PC-3 (cell line): ENCODE measurements at regions not wholly inside any gene's neighbourhood (a gene's known extent, or its start where the extent isn't known, plus 50 kb on each side); places are given as distances from the start of the nearest gene placed in this dataset.

Experiments used
- ATAC-seq: fragments of 200-7000 bp; cut with Tn5 transposase; 2 replicates; pipeline ENCODE4 v1.9.1; 2020; ENCODE audit warnings: mild to moderate bottlenecking, moderate library complexity
- BruUV-seq: library from RNA; stranded (reverse); fragments of 400-500 nt; replicated peaks from 2 replicates; lab custom pipeline; 2021; lab: Mats Ljungman, UMichigan
- CTCF ChIA-PET: fragments of 300-600 bp; sonication (Branson Sonifier 250); formaldehyde crosslinking; loops from one replicate; lab custom pipeline; 2022; ENCODE audit warnings: antibody characterized with exemption; lab: Charles Lee
- POLR2A ChIA-PET: fragments of 300-600 bp; sonication (Branson Sonifier 250); formaldehyde crosslinking; loops from one replicate; lab custom pipeline; 2022; ENCODE audit warnings: antibody characterized with exemption; ENCODE audit not compliant: unreplicated experiment; lab: Charles Lee
- DNase-seq: peaks from one replicate; pipeline ENCODE4 v3.0.0-alpha.2; 2015
- H2AFZ ChIP-seq: fragments of 300-600 bp; sonication (generic); 2 replicates; pipeline ENCODE4 v1.6.0; 2016; ENCODE audit warnings: antibody characterized with exemption, low read length
- H3F3A ChIP-seq: fragments of 300-600 bp; sonication (generic); one replicate; pipeline ENCODE4 v1.6.0; 2017; ENCODE audit warnings: antibody characterized with exemption, low read length, control low read depth, mild to moderate bottlenecking; ENCODE audit not compliant: unreplicated experiment
- H3K27ac ChIP-seq: fragments of 300-600 bp; sonication (generic); 2 replicates; pipeline ENCODE4 v1.5.1; 2016; ENCODE audit warnings: mild to moderate bottlenecking, low read length
- H3K27me3 ChIP-seq: fragments of 300-600 bp; sonication (generic); 2 replicates; pipeline ENCODE4 v1.6.1; 2016; ENCODE audit warnings: low read length, mixed read lengths
- H3K36me3 ChIP-seq: fragments of 300-600 bp; sonication (generic); 2 replicates; pipeline ENCODE4 v1.6.1; 2016; ENCODE audit warnings: low read depth, mixed run types, low read length, mixed read lengths
- H3K4me1 ChIP-seq: fragments of 300-600 bp; sonication (generic); 2 replicates; pipeline ENCODE4 v1.5.1; 2016; ENCODE audit warnings: low read length; ENCODE audit not compliant: insufficient read depth
- H3K4me2 ChIP-seq: fragments of 300-600 bp; sonication (generic); 2 replicates; pipeline ENCODE4 v1.6.0; 2016; ENCODE audit warnings: low read length
- H3K4me3 ChIP-seq: fragments of 300-600 bp; sonication (generic); 2 replicates; pipeline ENCODE4 v1.5.1; 2016; ENCODE audit warnings: mild to moderate bottlenecking, low read length, mixed read lengths
- H3K79me2 ChIP-seq: fragments of 300-600 bp; sonication (generic); 2 replicates; pipeline ENCODE4 v1.6.1; 2017; ENCODE audit warnings: low read length, mixed read lengths
- H3K9ac ChIP-seq: fragments of 300-600 bp; sonication (generic); 2 replicates; pipeline ENCODE4 v1.6.0; 2016; ENCODE audit warnings: mild to moderate bottlenecking, low read length
- H3K9me2 ChIP-seq: fragments of 300-600 bp; sonication (generic); replicated peaks from 2 replicates; pipeline ENCODE4 v1.6.1; 2016; ENCODE audit warnings: mixed run types, low read length, mixed read lengths
- H3K9me3 ChIP-seq: fragments of 300-600 bp; sonication (generic); 2 replicates; pipeline ENCODE4 v1.6.1; 2016; ENCODE audit warnings: low read length, mixed read lengths
- H4K20me1 ChIP-seq: fragments of 300-600 bp; sonication (generic); 2 replicates; pipeline ENCODE4 v1.6.1; 2016; ENCODE audit warnings: low read length, mixed read lengths
- EZH2 ChIP-seq: fragments of 300-600 bp; sonication (generic); IDR thresholded peaks from one replicate; pipeline ENCODE4 v1.6.1; 2017; ENCODE audit warnings: antibody characterized with exemption, mild to moderate bottlenecking, low read length; ENCODE audit not compliant: unreplicated experiment
- EZH2phosphoT487 ChIP-seq: fragments of 300-600 bp; sonication (generic); IDR thresholded peaks from 2 replicates; pipeline ENCODE4 v1.6.1; 2018; ENCODE audit warnings: mild to moderate bottlenecking, antibody characterized with exemption, low read length, borderline replicate concordance
- intact Hi-C: fragments of 100-400 bp; cut with micrococcal nuclease; formaldehyde crosslinking; loops from 2 replicates; pipeline ENCODE4 v1.9.0; 2023
- TF ChIP-seq, protein P1 (sequence below): fragments of 300-600 bp; sonication (generic); conservative IDR thresholded peaks from 2 replicates; pipeline ENCODE4 v1.5.1; 2017; ENCODE audit warnings: antibody characterized with exemption, low read depth, mild to moderate bottlenecking, low read length

GRCh38 chr2:53265544-53266299, 501.9 kb upstream of the CHAC2 start:
- POLR2A ChIA-PET, result no interaction called here
- CTCF ChIA-PET, result no interaction called here
- no peaks in the 10 kb centered on the region for H3F3A ChIP-seq
- no peaks in the 10 kb centered on the region for H3K9me3 ChIP-seq
- no peak for DNase-seq
- H3K4me1 ChIP-seq, result 0 out of 2 replicates have a peak, but pooled peaks cover 6% of the 10 kb centered on the region
- H3K4me3 ChIP-seq, result no peak overlapping the region
- ATAC-seq, result no peak
- TF ChIP-seq EZH2, result no peak
- TF ChIP-seq, protein P1, sequence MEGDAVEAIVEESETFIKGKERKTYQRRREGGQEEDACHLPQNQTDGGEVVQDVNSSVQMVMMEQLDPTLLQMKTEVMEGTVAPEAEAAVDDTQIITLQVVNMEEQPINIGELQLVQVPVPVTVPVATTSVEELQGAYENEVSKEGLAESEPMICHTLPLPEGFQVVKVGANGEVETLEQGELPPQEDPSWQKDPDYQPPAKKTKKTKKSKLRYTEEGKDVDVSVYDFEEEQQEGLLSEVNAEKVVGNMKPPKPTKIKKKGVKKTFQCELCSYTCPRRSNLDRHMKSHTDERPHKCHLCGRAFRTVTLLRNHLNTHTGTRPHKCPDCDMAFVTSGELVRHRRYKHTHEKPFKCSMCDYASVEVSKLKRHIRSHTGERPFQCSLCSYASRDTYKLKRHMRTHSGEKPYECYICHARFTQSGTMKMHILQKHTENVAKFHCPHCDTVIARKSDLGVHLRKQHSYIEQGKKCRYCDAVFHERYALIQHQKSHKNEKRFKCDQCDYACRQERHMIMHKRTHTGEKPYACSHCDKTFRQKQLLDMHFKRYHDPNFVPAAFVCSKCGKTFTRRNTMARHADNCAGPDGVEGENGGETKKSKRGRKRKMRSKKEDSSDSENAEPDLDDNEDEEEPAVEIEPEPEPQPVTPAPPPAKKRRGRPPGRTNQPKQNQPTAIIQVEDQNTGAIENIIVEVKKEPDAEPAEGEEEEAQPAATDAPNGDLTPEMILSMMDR, result no peak
- TF ChIP-seq EZH2phosphoT487, result no peak
- no peak overlapping the region for H3K27ac ChIP-seq
- intact Hi-C loops, result no loop called here
- H3K79me2 ChIP-seq, result no peaks in the 10 kb centered on the region
- BruUV-seq, result no TSS peak
- no peak overlapping the region for H3K9ac ChIP-seq
- no peaks in the 10 kb centered on the region for H3K27me3 ChIP-seq
- H3K9me2 ChIP-seq, result no peaks in the 10 kb centered on the region
- no peak overlapping the region for H3K4me2 ChIP-seq
- H3K36me3 ChIP-seq, result no peaks in the 10 kb centered on the region
- no peak overlapping the region for H2AFZ ChIP-seq
- H4K20me1 ChIP-seq, result no peaks in the 10 kb centered on the region

DNA sequence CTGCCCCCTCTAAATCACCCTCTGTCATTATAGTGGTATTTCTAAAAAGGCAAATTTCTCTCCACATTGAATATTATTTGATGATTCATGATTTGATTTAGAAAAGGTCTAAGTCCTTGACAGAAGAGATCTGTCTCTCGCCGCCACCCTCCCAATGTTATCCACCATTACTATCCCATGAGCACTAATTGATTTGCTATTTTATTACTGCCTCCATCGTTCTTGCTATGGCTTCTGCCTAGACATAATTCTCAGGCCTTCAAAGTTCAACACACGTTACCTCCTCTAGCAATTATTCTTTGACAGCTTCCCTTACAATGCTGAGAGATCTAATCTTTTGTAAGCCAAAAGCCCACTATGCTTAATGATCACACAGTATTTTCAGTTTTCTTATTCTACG, 507.0 kb upstream of the CHAC2 start:
- no TSS peak for BruUV-seq
- Histone ChIP-seq H3K4me3 (no peak overlapping the region), H3K4me2 (no peak overlapping the region), H3K9me2 (no peaks in the 10 kb centered on the region), H2AFZ (no peak overlapping the region), H3K27ac (no peak overlapping the region), H3K9me3 (no peaks in the 10 kb centered on the region), H3K27me3 (no peaks in the 10 kb centered on the region), H3K79me2 (no peaks in the 10 kb centered on the region), H3K9ac (no peak overlapping the region), H3K36me3 (no peaks in the 10 kb centered on the region), H4K20me1 (no peaks in the 10 kb centered on the region), H3F3A (no peaks in the 10 kb centered on the region), H3K4me1 (no peaks in the 10 kb centered on the region)
- ATAC-seq (no peak), DNase-seq (no peak)
- CTCF ChIA-PET, result no interaction called here
- TF ChIP-seq, protein P1, result no peak
- no peak for TF ChIP-seq EZH2
- TF ChIP-seq EZH2phosphoT487, result no peak
- intact Hi-C loops, result no loop called here
- POLR2A ChIA-PET, result no interaction called here

DNA sequence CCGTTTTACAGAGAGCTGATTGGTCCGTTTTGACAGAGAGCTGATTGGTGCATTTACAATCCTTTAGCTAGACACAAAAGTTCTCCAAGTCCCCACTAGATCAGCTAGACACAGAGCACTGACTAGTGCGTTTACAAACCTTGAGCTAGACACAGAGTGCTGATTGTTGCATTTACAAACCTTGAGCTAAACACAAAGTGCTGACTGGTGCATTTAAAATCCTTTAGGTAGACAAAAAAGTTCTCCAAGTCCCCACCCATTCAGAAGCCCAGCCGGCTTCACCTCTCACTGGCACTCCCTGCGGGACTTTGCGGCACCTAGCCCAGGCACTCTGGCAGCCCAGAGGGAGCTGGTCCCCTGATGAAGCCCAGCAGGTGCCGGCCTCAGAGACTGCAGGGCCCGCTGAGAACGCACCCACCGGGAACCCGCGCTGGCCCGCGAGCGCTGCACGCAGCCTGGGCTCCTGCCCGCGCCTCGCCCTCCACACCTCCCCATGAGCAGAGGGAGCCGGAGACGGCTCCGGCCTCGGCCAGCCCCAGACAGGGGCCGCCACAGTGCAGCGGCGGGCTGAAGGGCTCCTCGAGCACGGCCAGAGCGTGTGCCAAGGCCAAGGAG, 508.1 kb upstream of the CHAC2 start:
- BruUV-seq, result no TSS peak
- Histone ChIP-seq H3K27me3 (no peaks in the 10 kb centered on the region), H3K4me2 (no peak overlapping the region), H4K20me1 (no peaks in the 10 kb centered on the region), H3K9me2 (no peaks in the 10 kb centered on the region), H3K27ac (no peak overlapping the region), H2AFZ (no peak overlapping the region), H3F3A (no peaks in the 10 kb centered on the region), H3K36me3 (no peaks in the 10 kb centered on the region), H3K4me1 (no peaks in the 10 kb centered on the region), H3K4me3 (no peak overlapping the region), H3K9ac (no peak overlapping the region), H3K79me2 (no peaks in the 10 kb centered on the region), H3K9me3 (no peaks in the 10 kb centered on the region)
- intact Hi-C loops, result no loop called here
- DNase-seq, result no peak
- ChIA-PET CTCF (no interaction called here), POLR2A (no interaction called here)
- TF ChIP-seq EZH2phosphoT487 (no peak), EZH2 (no peak)
- TF ChIP-seq, protein P1, result no peak
- no peak for ATAC-seq
